Smooth muscle cell (in vitro differentiated cells): ENCODE measurements at regions not wholly inside any gene's neighbourhood (a gene's known extent, or its start where the extent isn't known, plus 50 kb on each side); places are given as distances from the start of the nearest gene placed in this dataset.

Experiments
- DNase-seq: peaks from one replicate; lab custom pipeline; 2025; ENCODE audit not compliant: unreplicated experiment; lab: John Stamatoyannopoulos, UW
- H2AFZ ChIP-seq: fragments of 200-600 bp; sonication (generic); 2 replicates; pipeline ENCODE4 v1.6.0; 2016; ENCODE audit warnings: antibody characterized with exemption, low read depth, mild to moderate bottlenecking
- H3F3A ChIP-seq: fragments of 200-600 bp; sonication (generic); 2 replicates; pipeline ENCODE4 v1.6.0; 2017; ENCODE audit warnings: antibody characterized with exemption, low read depth
- H3K27ac ChIP-seq: fragments of 200-600 bp; sonication (generic); 2 replicates; pipeline ENCODE4 v1.5.1; 2016; ENCODE audit warnings: low read depth, mild to moderate bottlenecking
- H3K27me3 ChIP-seq: fragments of 200-600 bp; sonication (generic); 2 replicates; pipeline ENCODE4 v1.6.1; 2016; ENCODE audit warnings: low read depth, mild to moderate bottlenecking
- H3K36me3 ChIP-seq: fragments of 200-600 bp; sonication (generic); 2 replicates; pipeline ENCODE4 v1.5.1; 2016; ENCODE audit warnings: low read depth
- H3K4me1 ChIP-seq: fragments of 200-600 bp; sonication (generic); 2 replicates; pipeline ENCODE4 v1.5.1; 2016; ENCODE audit warnings: low read depth
- H3K4me2 ChIP-seq: fragments of 200-600 bp; sonication (generic); 2 replicates; pipeline ENCODE4 v1.6.0; 2016; ENCODE audit warnings: mild to moderate bottlenecking
- H3K4me3 ChIP-seq: fragments of 200-600 bp; sonication (generic); 2 replicates; pipeline ENCODE4 v1.5.1; 2016; ENCODE audit warnings: mild to moderate bottlenecking
- H3K79me2 ChIP-seq: fragments of 200-600 bp; sonication (generic); 2 replicates; pipeline ENCODE4 v1.6.0; 2016; ENCODE audit warnings: low read depth, mild to moderate bottlenecking
- H3K9ac ChIP-seq: fragments of 200-600 bp; sonication (generic); 2 replicates; pipeline ENCODE4 v1.6.0; 2016; ENCODE audit warnings: low read depth
- H3K9me3 ChIP-seq: fragments of 200-600 bp; sonication (generic); replicated peaks from 2 replicates; pipeline ENCODE4 v1.5.1; 2016; ENCODE audit warnings: low read depth
- H4K20me1 ChIP-seq: fragments of 200-600 bp; sonication (generic); 2 replicates; pipeline ENCODE4 v1.6.0; 2016; ENCODE audit warnings: low read depth
- CTCF ChIP-seq: fragments of 200-600 bp; sonication (generic); IDR thresholded peaks from 2 replicates; pipeline ENCODE4 v1.5.1; 2017; ENCODE audit warnings: borderline replicate concordance, mild to moderate bottlenecking, antibody characterized with exemption; ENCODE audit not compliant: insufficient read depth, poor library complexity, severe bottlenecking
- WGBS: methylation state at CpG from one replicate; pipeline ENCODE4 v1.1.7; 2016; ENCODE audit warnings: low lambda C conversion rate; 5-methylcytosine and 5-hydroxymethylcytosine counted together

- Histone ChIP-seq H3K4me2 (no peak overlapping the region), H3F3A (peaks cover 6% of the 10 kb centered on the region), H3K9ac (no peak overlapping the region), H2AFZ (no peak overlapping the region), H3K27ac (no peak overlapping the region), H3K4me1 (peaks cover 5% of the 10 kb centered on the region), H4K20me1 (no peaks in the 10 kb centered on the region), H3K27me3 (no peaks in the 10 kb centered on the region), H3K79me2 (no peaks in the 10 kb centered on the region), H3K9me3 (no peaks in the 10 kb centered on the region), H3K4me3 (no peak overlapping the region), H3K36me3 (no peaks in the 10 kb centered on the region)
- WGBS, result 30% methylated on average over 1 of the region's 1 CpG
- TF ChIP-seq CTCF, result no peak
- no peak for DNase-seq
Observed at GRCh38 chr13:37443538-37443937, 155.0 kb downstream of the POSTN start.

GRCh38 chr13:37442996-37443395 lies 155.6 kb downstream of the POSTN start:
- no peaks in the 10 kb centered on the region for H3K79me2 ChIP-seq
- H3K36me3 ChIP-seq, result no peaks in the 10 kb centered on the region
- H3K9ac ChIP-seq, result no peak overlapping the region
- H3K4me3 ChIP-seq, result no peak overlapping the region
- no peak for DNase-seq
- H3K9me3 ChIP-seq, result no peaks in the 10 kb centered on the region
- peaks cover 5% of the 10 kb centered on the region for H3K4me1 ChIP-seq
- no peak overlapping the region for H2AFZ ChIP-seq
- no peaks in the 10 kb centered on the region for H3K27me3 ChIP-seq
- peaks cover 6% of the 10 kb centered on the region for H3F3A ChIP-seq
- TF ChIP-seq CTCF, result no peak
- 94% methylated on average over 1 of the region's 1 CpG for WGBS
- H4K20me1 ChIP-seq, result no peaks in the 10 kb centered on the region
- no peak overlapping the region for H3K4me2 ChIP-seq
- H3K27ac ChIP-seq, result no peak overlapping the region

- no peaks in the 10 kb centered on the region for H3K9me3 ChIP-seq
- no peak for DNase-seq
- WGBS, result 56% methylated on average over 1 of the region's 1 CpG
- no peak overlapping the region for H3K4me2 ChIP-seq
- no peaks in the 10 kb centered on the region for H3K4me1 ChIP-seq
- H2AFZ ChIP-seq, result no peak overlapping the region
- no peak overlapping the region for H3K9ac ChIP-seq
- no peaks in the 10 kb centered on the region for H3F3A ChIP-seq
- H3K36me3 ChIP-seq, result no peaks in the 10 kb centered on the region
- H3K4me3 ChIP-seq, result no peak overlapping the region
- no peaks in the 10 kb centered on the region for H3K79me2 ChIP-seq
- H4K20me1 ChIP-seq, result no peaks in the 10 kb centered on the region
- no peak for TF ChIP-seq CTCF
- H3K27me3 ChIP-seq, result no peaks in the 10 kb centered on the region
- no peak overlapping the region for H3K27ac ChIP-seq
Observed at GRCh38 chr13:37435881-37436280, 162.7 kb downstream of the POSTN start.

- Histone ChIP-seq H3K27ac (no peak overlapping the region), H3K79me2 (no peaks in the 10 kb centered on the region), H3F3A (peaks cover 8% of the 10 kb centered on the region), H3K4me3 (no peak overlapping the region), H3K36me3 (no peaks in the 10 kb centered on the region), H3K9me3 (no peaks in the 10 kb centered on the region), H3K4me1 (no peaks in the 10 kb centered on the region), H3K9ac (no peak overlapping the region), H4K20me1 (no peaks in the 10 kb centered on the region), H3K4me2 (no peak overlapping the region), H3K27me3 (no peaks in the 10 kb centered on the region), H2AFZ (no peak overlapping the region)
- TF ChIP-seq CTCF, result no peak
- no peak for DNase-seq
- 100% methylated on average over 1 of the region's 1 CpG for WGBS
Observed at GRCh38 chr13:37433086-37433485, 165.5 kb downstream of the POSTN start.
